Keratinocyte (primary cell): ENCODE measurements at regions not wholly inside any gene's neighbourhood (a gene's known extent, or its start where the extent isn't known, plus 50 kb on each side); places are given as distances from the start of the nearest gene placed in this dataset.

Experiments used
- DNase-seq: peaks from one replicate; pipeline ENCODE4 v3.0.0-alpha.2; 2011; ENCODE audit warnings: low read depth, missing footprints, low spot score
- FAIRE-seq: peaks from 2 replicates; lab custom pipeline; 2011; peaks lifted over from hg19 to GRCh38; lab: Jason Lieb, UNC
- H2AFZ ChIP-seq: 2 replicates; pipeline ENCODE4 v1.6.0; 2012; ENCODE audit warnings: low read length, control low read depth, inconsistent platforms; ENCODE audit not compliant: control insufficient read depth
- H3K27ac ChIP-seq: 2 replicates; pipeline ENCODE4 v1.5.1; 2011; ENCODE audit warnings: low read length; ENCODE audit not compliant: control insufficient read depth, insufficient read depth
- H3K27me3 ChIP-seq: 3 replicates; pipeline ENCODE4 v1.6.0; 2011; ENCODE audit warnings: low read length; ENCODE audit not compliant: control insufficient read depth, insufficient read depth; ENCODE audit errors: extremely low read depth
- H3K36me3 ChIP-seq, 2 experiments: 2 replicates in 1 of 2; 3 replicates in 1 of 2; pipeline ENCODE4 v1.5.1; 2011; ENCODE audit warnings: low read length in 2 of 2, mild to moderate bottlenecking in 1 of 2; ENCODE audit not compliant: control insufficient read depth in 2 of 2, insufficient read depth in 2 of 2; ENCODE audit errors: extremely low read depth in 1 of 2
- H3K4me1 ChIP-seq: 3 replicates; pipeline ENCODE4 v1.5.1; 2011; ENCODE audit warnings: low read length; ENCODE audit not compliant: control insufficient read depth, insufficient read depth; ENCODE audit errors: extremely low read depth
- H3K4me2 ChIP-seq: 3 replicates; pipeline ENCODE4 v1.6.0; 2011; ENCODE audit warnings: low read depth, low read length; ENCODE audit not compliant: control insufficient read depth, insufficient read depth; ENCODE audit errors: extremely low read depth
- H3K4me3 ChIP-seq, 3 experiments: fragments of 200-600 bp in 1 of 3; sonication (generic) in 1 of 3; 2 replicates in 2 of 3; 3 replicates in 1 of 3; pipeline ENCODE4 v1.5.1; 2011 to 2016; ENCODE audit warnings: low read length in 3 of 3, mild to moderate bottlenecking in 3 of 3, control low read depth in 2 of 3, inconsistent platforms in 1 of 3, low read depth in 1 of 3, mixed read lengths in 1 of 3, mixed run types in 1 of 3, moderate library complexity in 1 of 3; ENCODE audit not compliant: control insufficient read depth in 2 of 3, insufficient read depth in 2 of 3; ENCODE audit errors: extremely low read depth in 1 of 3
- H3K79me2 ChIP-seq: 2 replicates; pipeline ENCODE4 v1.6.0; 2012; ENCODE audit warnings: low read length; ENCODE audit not compliant: control insufficient read depth, insufficient read depth
- H3K9ac ChIP-seq: 3 replicates; pipeline ENCODE4 v1.6.0; 2011; ENCODE audit warnings: low read length; ENCODE audit not compliant: control insufficient read depth, insufficient read depth; ENCODE audit errors: extremely low read depth
- H3K9me1 ChIP-seq: 3 replicates; pipeline ENCODE4 v1.6.0; 2011; ENCODE audit warnings: low read length; ENCODE audit not compliant: control insufficient read depth, insufficient read depth; ENCODE audit errors: extremely low read depth
- H3K9me3 ChIP-seq: 2 replicates; pipeline ENCODE4 v1.5.1; 2012; ENCODE audit warnings: low read depth, low read length; ENCODE audit not compliant: control insufficient read depth
- H4K20me1 ChIP-seq: 3 replicates; pipeline ENCODE4 v1.6.0; 2011; ENCODE audit warnings: low read length; ENCODE audit not compliant: control insufficient read depth, insufficient read depth; ENCODE audit errors: extremely low read depth
- EZH2 ChIP-seq: IDR thresholded peaks from one replicate; pipeline ENCODE4 v1.6.1; 2012; ENCODE audit warnings: inconsistent platforms, mild to moderate bottlenecking, low read length, moderate library complexity
- dilution Hi-C: fragments of 300-500 bp; cut with MboI; formaldehyde crosslinking; loops from one replicate; pipeline ENCODE4 v1.7.0; 2020; ENCODE audit warnings: low sequenced_read_pairs; ENCODE audit not compliant: extremely low pct_ligation_motif_present
- TF ChIP-seq, protein P1 (sequence below), 3 experiments: IDR thresholded peaks in 1 of 3; conservative IDR thresholded peaks in 1 of 3; optimal IDR thresholded peaks in 1 of 3; 2 replicates in 2 of 3; 3 replicates in 1 of 3; pipeline versions ENCODE3 to v1.5.1; 2011; ENCODE audit warnings: low read length in 3 of 3, mild to moderate bottlenecking in 3 of 3, moderate library complexity in 2 of 3, control low read depth in 1 of 3, inconsistent platforms in 1 of 3; ENCODE audit not compliant: insufficient read depth in 2 of 3; ENCODE audit errors: extremely low read depth in 1 of 3

DNA sequence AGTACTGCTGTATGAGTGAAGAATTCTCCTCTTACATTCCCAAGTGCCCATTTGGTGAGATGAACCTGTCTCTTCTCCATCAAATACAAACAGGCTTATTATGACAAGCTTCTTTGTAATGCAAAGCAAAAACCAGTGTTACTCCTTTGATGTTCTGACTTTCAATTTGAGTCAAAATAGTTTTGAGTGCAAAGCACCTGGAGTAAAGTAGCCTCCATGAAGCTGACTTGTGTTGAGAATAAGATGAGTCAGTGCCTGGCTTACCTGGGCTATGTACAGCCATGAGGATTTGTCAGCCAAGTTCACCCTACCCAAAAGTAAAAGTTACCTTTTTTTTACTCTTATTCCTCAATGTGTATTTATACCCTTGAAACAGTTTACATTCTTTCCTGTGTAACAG is 132.5 kb upstream of the FMR1 start:
- no peak for FAIRE-seq
- H3K9me1 ChIP-seq, result no peaks in the 10 kb centered on the region
- H3K9ac ChIP-seq, result no peak overlapping the region
- TF ChIP-seq, protein P1, sequence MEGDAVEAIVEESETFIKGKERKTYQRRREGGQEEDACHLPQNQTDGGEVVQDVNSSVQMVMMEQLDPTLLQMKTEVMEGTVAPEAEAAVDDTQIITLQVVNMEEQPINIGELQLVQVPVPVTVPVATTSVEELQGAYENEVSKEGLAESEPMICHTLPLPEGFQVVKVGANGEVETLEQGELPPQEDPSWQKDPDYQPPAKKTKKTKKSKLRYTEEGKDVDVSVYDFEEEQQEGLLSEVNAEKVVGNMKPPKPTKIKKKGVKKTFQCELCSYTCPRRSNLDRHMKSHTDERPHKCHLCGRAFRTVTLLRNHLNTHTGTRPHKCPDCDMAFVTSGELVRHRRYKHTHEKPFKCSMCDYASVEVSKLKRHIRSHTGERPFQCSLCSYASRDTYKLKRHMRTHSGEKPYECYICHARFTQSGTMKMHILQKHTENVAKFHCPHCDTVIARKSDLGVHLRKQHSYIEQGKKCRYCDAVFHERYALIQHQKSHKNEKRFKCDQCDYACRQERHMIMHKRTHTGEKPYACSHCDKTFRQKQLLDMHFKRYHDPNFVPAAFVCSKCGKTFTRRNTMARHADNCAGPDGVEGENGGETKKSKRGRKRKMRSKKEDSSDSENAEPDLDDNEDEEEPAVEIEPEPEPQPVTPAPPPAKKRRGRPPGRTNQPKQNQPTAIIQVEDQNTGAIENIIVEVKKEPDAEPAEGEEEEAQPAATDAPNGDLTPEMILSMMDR (optimal IDR thresholded peaks at IDR 0.05 in 1 of 3, IDR thresholded peaks at IDR 0.05 in 1 of 3, conservative IDR thresholded peaks at IDR 0.05 in 1 of 3; ENCODE audit: extremely low read depth in 1 of 3, insufficient read depth in 2 of 3, low read length in 3 of 3), result no peak
- H3K36me3 ChIP-seq, result no peaks in the 10 kb centered on the region
- dilution Hi-C loops, result no loop called here
- DNase-seq, result no peak
- no peaks in the 10 kb centered on the region for H3K4me1 ChIP-seq
- H2AFZ ChIP-seq, result no peak overlapping the region
- no peak overlapping the region for H3K4me3 ChIP-seq
- H4K20me1 ChIP-seq, result no peaks in the 10 kb centered on the region
- H3K27ac ChIP-seq, result no peak overlapping the region
- no peak overlapping the region for H3K4me2 ChIP-seq
- no peaks in the 10 kb centered on the region for H3K79me2 ChIP-seq
- H3K27me3 ChIP-seq, result no peaks in the 10 kb centered on the region
- H3K9me3 ChIP-seq, result no peaks in the 10 kb centered on the region

DNA sequence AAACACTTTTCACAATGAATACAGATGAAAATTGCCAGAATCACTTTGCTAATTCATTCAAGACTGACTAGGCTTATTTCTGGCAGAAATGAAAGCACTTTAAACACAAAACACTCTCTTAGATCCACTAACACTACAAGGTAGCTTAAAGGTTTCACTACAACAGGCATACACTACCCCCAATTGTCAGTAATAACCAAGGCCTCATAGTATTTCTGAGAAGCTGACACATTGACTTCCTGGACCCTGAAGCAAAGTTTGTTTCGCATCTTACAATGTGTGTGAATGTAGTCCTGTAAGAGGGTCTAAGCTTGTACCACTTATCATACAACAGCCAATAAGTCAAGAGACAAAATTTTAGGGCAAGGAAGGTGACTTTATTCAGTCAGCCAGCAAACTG is 129.9 kb upstream of the FMR1 start:
- dilution Hi-C loops, result no loop called here
- TF ChIP-seq, protein P1 (optimal IDR thresholded peaks at IDR 0.05 in 1 of 3, IDR thresholded peaks at IDR 0.05 in 1 of 3, conservative IDR thresholded peaks at IDR 0.05 in 1 of 3; ENCODE audit: extremely low read depth in 1 of 3, insufficient read depth in 2 of 3, low read length in 3 of 3), result no peak
- TF ChIP-seq EZH2, result no peak

More for the DNA sequence above, 129.9 kb upstream of the FMR1 start:
- Histone ChIP-seq H3K27ac (no peak overlapping the region), H3K9ac (no peak overlapping the region), H3K9me1 (no peaks in the 10 kb centered on the region), H3K4me3 (no peak overlapping the region), H3K9me3 (no peaks in the 10 kb centered on the region), H3K4me2 (no peak overlapping the region), H3K27me3 (no peaks in the 10 kb centered on the region), H3K4me1 (no peaks in the 10 kb centered on the region), H3K79me2 (no peaks in the 10 kb centered on the region), H4K20me1 (no peaks in the 10 kb centered on the region), H3K36me3 (no peaks in the 10 kb centered on the region), H2AFZ (no peak overlapping the region)
- FAIRE-seq (no peak), DNase-seq (no peak)
